ENCODE measurements at regions not wholly inside any gene's neighbourhood (a gene's known extent, or its start where the extent isn't known, plus 50 kb on each side); places are given as distances from the start of the nearest gene placed in this dataset.
A peak's percentile ranks its signal among the peaks of the same experiment; 100 is the strongest.
"Not testable (repeated sequence)": the region's sequence is repeated elsewhere in the genome, so short reads cannot be mapped to it uniquely, and the experiment has no call there.

- DNase-seq: peak; percentile 54
These were observed 560.7 kb upstream of the CRIM1 start for GRCh38 chr2:35794796-35795450.

GRCh38 chr2:35790292-35790691, 565.3 kb upstream of the CRIM1 start:
- DNase-seq: no peak

GRCh38 chr2:35788543-35788942, 567.0 kb upstream of the CRIM1 start:
- no peak for DNase-seq

- DNase-seq: no peak
These were observed 568.1 kb upstream of the CRIM1 start for GRCh38 chr2:35787302-35788031.

- no peak for DNase-seq
These were observed 570.0 kb upstream of the CRIM1 start for GRCh38 chr2:35785564-35785963.

GRCh38 chr2:35784777-35785176, 570.8 kb upstream of the CRIM1 start:
- DNase-seq: no peak

GRCh38 chr2:35783723-35784122, 571.9 kb upstream of the CRIM1 start:
- no peak for DNase-seq

GRCh38 chr2:35741556-35741955, 614.0 kb upstream of the CRIM1 start:
- no peak for DNase-seq

GRCh38 chr2:35731674-35732073, 623.9 kb upstream of the CRIM1 start:
- DNase-seq: no peak

GRCh38 chr2:35714883-35715282, 640.7 kb upstream of the CRIM1 start:
- no peak for DNase-seq

- no peak for DNase-seq
These were observed 647.1 kb upstream of the CRIM1 start for GRCh38 chr2:35708411-35708923.

GRCh38 chr2:35688309-35688708, 667.3 kb upstream of the CRIM1 start:
- DNase-seq: no peak

- no peak for DNase-seq
These were observed 703.8 kb upstream of the CRIM1 start for GRCh38 chr2:35651688-35652323.

- DNase-seq: no peak
These were observed 740.9 kb upstream of the CRIM1 start for GRCh38 chr2:35614640-35615039.

GRCh38 chr2:35606394-35606793, 749.2 kb upstream of the CRIM1 start:
- peak; percentile 2 for DNase-seq

GRCh38 chr2:35598310-35598709, 757.3 kb upstream of the CRIM1 start:
- no peak for DNase-seq

GRCh38 chr2:35591886-35592285, 763.7 kb upstream of the CRIM1 start:
- DNase-seq: no peak

- no peak for DNase-seq
These were observed 769.6 kb upstream of the CRIM1 start for GRCh38 chr2:35585972-35586371.

GRCh38 chr2:35582637-35583036, 772.9 kb upstream of the CRIM1 start:
- no peak for DNase-seq

- no peak for DNase-seq
These were observed 774.6 kb upstream of the CRIM1 start for GRCh38 chr2:35580956-35581355.

GRCh38 chr2:35568574-35568973, 787.0 kb upstream of the CRIM1 start:
- DNase-seq: not testable (repeated sequence)

- DNase-seq: no peak
These were observed 793.1 kb upstream of the CRIM1 start for GRCh38 chr2:35562488-35562887.

- DNase-seq: peak; percentile 15
These were observed 807.4 kb upstream of the CRIM1 start for GRCh38 chr2:35548171-35548570.
